ENCODE measurements at regions not wholly inside any gene's neighbourhood (a gene's known extent, or its start where the extent isn't known, plus 50 kb on each side); places are given as distances from the start of the nearest gene placed in this dataset.

GRCh38 chr4:171031338-171031737 lies 781.9 kb upstream of the GALNTL6 start:
- DNase-seq (ENCODE audit: low read depth in 1 of 2, low spot score in 1 of 2), result no peak
- TF ChIP-seq REST (IDR thresholded peaks at IDR 0.05; ENCODE audit: insufficient replicate concordance, low read depth) (no peak), CTCF (IDR thresholded peaks at IDR 0.05; ENCODE audit: insufficient read depth, low read length) (no peak), SPI1 (IDR thresholded peaks at IDR 0.05; ENCODE audit: borderline replicate concordance, low read depth) (no peak), GABPA (IDR thresholded peaks at IDR 0.05; ENCODE audit: low read depth) (no peak), POLR2AphosphoS5 (IDR thresholded peaks at IDR 0.05; ENCODE audit: low read depth) (no peak)
- Histone ChIP-seq H3K4me3 (replicated peaks; ENCODE audit: insufficient read depth, low read length) (no peak overlapping the region), H3K27me3 (ENCODE audit: insufficient read depth, poor library complexity, severe bottlenecking) (no peaks in the 10 kb centered on the region), H3K27ac (replicated peaks) (no peak overlapping the region)

- DNase-seq (ENCODE audit: low read depth in 1 of 2, low spot score in 1 of 2), result peak in 1 of 2 experiments; percentile 41
- Histone ChIP-seq H3K27ac (replicated peaks) (peak overlapping the region; percentile 76), H3K4me3 (replicated peaks; ENCODE audit: insufficient read depth, low read length) (no peak overlapping the region)
Observed at GRCh38 chr4:171025776-171026175, 787.4 kb upstream of the GALNTL6 start.

More at GRCh38 chr4:171025776-171026175, 787.4 kb upstream of the GALNTL6 start:
- H3K27me3 ChIP-seq (ENCODE audit: insufficient read depth, poor library complexity, severe bottlenecking), result no peaks in the 10 kb centered on the region
- TF ChIP-seq REST (IDR thresholded peaks at IDR 0.05; ENCODE audit: insufficient replicate concordance, low read depth), result no peak
- peak; percentile 31; the same call in 1 of the 2 replicates for TF ChIP-seq POLR2AphosphoS5 (IDR thresholded peaks at IDR 0.05; ENCODE audit: low read depth)
- peak; percentile 19; the same call in 1 of the 2 replicates for TF ChIP-seq SPI1 (IDR thresholded peaks at IDR 0.05; ENCODE audit: borderline replicate concordance, low read depth)
- TF ChIP-seq CTCF (IDR thresholded peaks at IDR 0.05; ENCODE audit: insufficient read depth, low read length), result no peak
- no peak for TF ChIP-seq GABPA (IDR thresholded peaks at IDR 0.05; ENCODE audit: low read depth)

All from HL-60 (cell line).